Endothelial cell of hepatic sinusoid (primary cell): ENCODE measurements at regions not wholly inside any gene's neighbourhood (a gene's known extent, or its start where the extent isn't known, plus 50 kb on each side); places are given as distances from the start of the nearest gene placed in this dataset.

Experiments used
- in situ Hi-C: cut with HindIII; loops from 2 replicates; pipeline ENCODE4 v1.10.0; 2017; ENCODE audit warnings: low sequenced_read_pairs

DNA sequence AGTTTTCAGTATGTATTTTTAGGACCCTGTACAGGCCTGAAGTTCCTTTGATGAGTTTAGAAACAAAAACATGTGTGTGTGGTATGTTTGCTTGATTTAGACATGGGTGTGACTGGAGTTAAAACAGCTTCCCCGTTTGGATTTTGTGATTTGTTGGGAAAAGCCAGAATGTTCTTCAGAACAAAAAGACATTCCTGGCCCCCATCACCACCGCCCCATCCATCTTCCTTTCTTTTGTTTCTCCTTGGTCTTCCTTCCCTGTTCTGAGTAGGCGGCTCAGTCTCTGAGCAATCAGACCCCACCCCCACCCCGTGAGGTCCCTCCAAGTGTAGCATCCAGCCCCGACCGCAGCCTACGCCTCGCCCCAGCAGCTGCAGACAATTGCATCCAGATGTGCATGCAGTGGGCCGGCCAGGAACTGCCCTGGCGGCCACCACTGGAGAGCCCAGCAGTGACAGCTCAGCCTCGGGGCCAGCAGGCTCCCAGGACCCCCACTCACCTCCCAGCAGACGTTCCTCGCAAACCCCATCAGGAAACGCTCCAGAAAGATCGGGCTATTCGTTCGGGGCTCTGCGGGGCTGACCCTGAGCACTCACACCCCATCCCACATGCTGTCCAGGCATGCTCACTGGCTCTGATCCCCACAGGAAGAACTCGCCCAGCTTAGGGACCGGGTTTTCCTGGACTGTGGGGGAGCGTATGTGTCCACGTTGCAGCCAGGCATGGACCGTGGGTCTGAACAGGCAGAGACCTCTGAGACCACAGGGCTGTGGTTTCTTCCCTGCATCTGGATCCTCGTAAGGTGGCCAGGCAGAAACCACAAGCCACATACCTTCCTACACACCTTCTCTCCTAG is 99.8 kb upstream of the CDH5 start:
- in situ Hi-C loops = no loop called here

DNA sequence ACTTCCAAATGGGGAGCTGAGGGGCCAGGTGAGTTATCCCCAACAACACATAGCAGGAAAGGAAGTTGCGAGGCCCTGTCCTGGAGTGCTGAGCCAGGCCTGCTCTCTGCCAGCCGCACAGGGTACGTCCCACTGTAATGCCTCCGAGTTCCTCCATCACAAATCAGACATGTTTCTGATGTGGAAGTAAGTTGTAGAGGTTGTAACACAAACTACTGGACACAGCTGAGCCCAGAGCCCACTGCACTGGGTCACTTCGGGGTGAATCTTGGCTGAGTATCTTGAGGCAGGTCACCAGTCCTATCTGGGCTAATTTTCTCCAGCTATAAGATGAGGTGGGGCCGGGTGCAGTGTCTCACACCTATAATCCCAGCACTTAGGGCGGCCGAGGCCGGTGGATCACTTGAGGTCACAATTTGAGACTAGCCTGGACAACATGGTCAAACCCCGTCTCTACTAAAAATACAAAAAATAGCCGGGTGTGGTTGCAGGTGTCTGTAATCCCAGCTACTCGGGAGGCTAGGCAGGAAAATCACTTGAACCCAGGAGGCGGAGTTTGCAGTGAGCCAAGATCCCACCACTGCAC is 100.8 kb upstream of the CDH5 start:
- in situ Hi-C loops = no loop called here

DNA sequence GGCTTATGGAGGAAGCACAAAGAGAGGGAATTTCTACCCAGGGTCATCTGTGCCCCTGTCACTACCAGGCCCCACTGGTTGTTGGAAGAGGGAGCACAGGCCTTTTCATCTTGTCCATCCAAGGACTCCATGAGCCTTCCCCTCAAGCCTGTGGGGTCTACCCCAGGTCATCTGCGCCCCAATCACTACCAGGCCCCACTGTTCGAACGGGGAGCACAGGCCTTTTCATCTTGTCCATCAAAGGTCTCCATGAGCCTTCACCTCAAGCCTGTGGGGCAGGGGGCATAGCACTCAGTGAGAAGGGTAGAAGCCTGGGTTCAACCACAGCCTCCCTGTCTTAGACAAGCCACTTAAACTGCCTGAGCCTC is 101.5 kb upstream of the CDH5 start:
- in situ Hi-C loops = no loop called here

DNA sequence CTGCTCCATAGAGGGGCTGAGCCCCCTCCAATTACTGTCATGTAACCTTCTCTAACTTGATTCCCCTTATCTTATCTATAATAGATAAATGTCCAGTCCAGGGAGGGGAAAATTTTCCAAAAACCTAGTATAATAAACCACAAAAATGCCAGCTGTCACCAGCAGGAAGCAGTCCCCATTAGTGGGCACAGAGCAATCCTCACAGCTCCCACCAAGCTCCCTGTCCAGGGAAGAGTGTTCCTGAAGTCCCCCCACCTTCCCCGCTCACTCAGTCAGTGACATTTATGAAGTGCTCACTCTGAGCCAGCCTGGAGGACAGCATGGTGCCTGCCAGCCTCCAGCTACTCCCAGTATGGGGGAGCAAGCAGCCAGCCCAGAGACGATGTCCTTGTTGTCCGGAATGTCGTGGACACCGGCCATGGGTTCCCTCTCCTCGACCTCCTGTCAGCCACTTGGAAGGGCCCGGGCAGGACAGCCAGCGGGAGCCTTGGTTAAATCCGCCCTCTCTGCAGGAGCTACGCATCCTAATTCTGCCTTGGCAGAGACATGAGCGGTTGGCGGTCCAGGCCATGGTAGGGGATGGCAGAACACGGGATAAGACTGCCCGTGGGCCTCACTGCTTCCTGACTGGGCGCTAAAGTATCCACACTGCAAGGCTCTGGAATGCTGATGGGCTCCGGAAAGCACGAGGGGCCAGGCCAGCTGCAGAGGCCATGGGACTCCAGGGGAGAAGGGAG is 102.0 kb upstream of the CDH5 start:
- in situ Hi-C loops = no loop called here

DNA sequence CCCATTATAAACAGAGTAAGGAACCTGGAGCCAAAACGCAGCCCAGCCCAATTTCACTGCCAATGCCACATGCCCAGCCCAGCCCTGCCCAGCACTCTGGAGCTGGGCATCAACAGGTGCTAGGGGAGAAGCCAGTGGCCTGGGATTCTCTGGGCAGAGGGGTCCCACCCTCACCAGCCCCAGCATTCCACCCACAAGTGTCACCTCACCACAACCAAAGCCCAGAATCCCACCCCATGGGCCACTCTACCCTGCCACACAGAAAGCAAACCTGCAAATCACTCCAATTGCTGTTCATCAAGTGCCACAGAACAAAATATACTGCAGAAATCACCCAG is 102.5 kb upstream of the CDH5 start:
- in situ Hi-C loops = no loop called here

DNA sequence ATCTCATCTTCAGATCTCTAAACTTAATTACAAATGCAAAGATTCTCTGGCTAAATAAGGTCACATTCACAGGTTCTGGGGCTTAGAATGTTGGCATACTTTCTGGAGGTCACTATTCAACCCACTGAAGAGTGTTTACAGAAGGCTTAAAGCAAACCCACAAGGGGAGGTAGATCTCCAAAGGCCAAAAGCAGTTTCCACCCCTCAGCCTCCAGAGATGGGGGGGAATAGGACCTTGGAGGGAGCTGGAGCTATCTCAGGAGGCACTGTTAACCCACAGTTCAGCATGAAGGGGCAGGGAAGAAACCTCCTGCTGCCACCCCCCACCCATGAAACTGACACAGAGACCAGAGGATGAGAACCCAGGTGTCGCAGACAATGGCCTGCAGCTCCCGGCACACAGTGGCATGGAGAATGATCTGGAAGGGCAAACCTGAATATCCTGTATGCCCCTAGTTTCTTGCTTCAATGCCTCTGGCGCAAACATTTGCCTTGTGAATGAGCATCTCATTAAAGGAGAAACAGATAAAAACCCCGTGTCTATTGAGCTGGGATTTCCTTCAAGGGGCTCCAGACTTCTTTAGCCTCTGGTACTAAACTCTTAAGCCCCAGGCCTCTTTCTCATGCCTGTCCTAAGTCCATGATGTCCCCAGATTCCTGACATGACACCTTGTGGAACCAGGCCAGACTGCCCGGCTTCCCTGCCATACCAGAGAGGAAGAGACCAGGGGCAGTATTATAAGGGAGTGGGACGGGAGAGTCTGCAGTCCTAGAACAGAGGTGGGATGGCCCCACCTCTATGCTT is 103.1 kb upstream of the CDH5 start:
- in situ Hi-C loops = no loop called here

DNA sequence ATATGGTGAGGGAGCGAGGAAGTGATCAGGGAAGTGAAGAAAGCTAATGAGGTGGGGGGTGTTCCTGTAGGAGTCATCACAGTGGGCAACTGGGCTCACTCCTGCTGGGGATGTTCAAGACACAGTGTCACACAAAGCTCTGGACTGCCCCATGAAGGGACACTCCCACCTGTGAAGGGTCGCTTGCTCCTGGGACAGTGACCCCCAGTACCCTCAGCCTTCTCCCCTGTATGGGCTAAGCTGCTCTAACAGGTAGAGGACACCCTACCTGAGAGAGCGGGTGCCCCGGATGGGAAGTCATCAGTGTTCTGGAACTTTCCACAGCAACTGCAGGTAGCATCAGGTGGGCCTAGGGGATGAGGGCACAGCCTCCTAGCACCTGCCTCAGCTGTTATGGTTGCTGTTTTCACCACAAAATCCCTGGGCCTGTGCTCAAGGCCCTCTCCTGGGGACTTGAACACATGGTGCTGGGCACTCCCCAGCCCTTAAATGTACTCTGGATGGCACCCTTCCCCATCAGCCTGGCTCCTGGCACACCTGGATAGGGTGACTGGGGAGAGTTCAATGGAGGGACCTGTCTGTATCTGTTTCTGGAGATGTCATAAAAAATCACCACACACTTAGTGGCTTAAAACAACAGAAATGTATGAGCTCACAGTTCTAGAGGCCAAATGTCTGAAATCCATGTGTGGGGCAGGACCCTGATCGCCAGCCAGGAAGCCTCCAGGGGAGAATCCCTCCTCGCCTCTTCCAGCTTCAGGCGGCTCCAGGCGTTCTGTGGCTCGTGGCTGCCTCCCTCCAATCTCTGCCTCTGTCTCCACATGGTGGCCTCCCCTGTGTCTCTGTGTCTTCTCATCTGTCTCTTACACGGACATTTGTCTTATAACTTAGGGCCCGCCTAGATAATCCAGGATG is 104.0 kb upstream of the CDH5 start:
- in situ Hi-C loops = no loop called here

DNA sequence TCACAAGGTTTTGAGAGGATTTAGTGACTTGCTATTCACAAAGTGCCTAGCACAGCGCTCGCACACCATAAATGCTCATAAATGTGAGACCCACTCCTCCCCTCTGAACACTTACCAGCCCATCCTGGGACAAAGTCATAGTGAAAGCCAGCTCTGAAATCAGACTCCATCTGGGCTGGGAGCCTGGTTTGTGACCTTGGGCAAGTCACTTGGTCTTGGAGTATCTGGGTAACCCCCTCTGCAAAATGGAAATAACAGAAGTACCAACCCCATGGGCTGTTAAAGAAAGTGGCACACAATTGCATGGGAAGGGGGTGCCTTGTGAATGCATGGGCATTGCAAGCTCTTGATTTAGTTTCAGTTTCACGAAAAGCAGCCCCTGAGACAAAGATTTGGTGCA is 104.7 kb upstream of the CDH5 start:
- in situ Hi-C loops = no loop called here

DNA sequence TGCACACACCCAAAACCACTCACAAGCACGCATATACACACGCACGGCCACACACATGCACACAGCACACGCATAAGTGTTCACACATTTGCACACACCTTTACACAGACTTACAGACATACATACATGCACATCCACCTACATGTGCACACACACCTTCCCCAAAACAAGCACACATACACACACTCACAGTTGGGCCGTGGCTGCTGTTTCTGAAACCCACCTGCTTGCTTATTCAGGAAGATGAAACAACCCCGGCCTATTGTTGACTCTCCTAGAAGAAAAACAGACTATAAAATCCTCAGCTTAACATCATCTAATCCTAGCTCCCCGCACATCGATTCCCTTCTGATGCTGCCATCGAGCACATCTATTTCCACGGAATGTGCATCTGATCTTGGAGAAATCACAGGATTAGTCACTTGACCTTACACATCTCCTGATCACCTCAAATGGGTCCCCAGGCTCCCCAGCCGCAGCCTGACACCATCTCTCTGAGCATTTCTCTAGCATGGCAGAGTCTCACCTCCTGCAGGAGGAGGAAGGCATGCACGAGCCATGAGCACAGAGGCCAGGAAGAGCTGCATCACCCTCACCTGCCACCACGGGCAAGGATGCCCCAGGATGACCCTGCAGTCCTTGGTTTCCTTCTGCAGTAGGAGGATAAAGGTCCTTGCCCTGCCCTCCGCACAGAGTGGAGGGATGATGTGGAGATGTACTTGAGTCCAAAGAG is 105.8 kb upstream of the CDH5 start:
- in situ Hi-C loops = no loop called here

DNA sequence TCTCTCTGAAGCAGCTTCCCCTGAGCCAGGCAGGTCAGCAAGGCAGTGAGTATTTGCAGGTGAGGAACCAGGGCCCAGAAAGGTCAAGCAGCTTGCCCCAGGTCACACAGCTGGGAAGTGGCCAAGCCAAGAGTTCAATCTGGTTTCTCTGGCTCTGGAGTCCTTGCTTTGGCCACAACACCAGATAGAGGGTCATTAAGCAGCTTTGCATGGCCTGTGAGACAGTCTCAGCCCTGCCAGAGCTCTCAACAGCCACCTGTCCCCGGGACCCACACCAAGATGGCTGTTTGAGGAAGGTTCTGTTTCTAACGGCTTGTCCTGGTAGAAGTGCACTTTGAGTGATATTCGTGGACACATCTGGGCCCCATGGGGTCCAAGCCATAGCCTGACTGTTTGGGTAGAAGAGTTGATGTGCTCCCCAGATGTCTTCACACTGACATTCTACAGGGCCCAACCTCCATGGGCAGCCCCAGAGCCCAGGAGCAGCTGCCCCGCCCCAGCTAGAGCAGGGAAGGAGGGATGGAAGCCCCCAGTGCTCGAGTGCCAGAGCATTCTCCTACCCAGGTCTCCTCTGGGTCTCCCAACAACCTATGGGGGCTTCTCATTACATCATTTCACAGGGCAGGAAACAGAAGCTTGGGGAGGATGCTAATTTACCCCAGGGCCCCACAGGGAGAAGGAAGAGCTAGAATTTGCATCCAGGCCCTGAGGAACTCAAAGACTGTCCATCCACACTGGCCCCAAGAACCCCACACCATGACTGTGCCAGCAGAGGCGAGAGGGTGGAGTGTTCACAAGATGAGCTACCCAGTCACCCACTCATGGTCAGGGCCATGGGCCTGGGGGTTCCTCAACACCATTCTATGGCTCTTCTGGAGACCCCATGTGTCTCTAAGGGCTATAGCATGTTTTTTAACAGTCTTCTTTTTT is 107.3 kb upstream of the CDH5 start:
- in situ Hi-C loops = loop anchor here (5.0 kb wide), 2 partner anchors 78 to 107 kb away; no protein-coding TSS in a partner anchor

DNA sequence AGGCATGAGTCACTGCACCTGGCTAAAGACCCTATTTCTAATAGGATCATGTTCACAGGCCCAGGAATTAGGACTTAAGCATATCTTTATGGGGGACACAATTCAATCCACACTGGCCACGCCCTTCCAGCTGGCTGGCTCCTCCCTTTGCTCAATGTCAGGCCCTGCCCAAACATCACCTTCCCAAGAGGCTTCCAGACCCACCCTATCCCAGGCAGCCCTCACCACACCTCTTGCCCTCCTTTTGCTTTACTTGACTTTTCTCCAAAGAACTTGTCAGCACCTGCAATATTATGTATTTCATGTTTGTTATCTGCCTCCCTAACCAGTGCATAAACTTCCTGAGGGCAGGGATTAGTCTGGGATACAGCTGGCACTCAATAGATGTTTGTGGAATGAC is 109.6 kb upstream of the CDH5 start:
- in situ Hi-C loops = loop anchor here (5.0 kb wide), 2 partner anchors 80 to 105 kb away; no protein-coding TSS in a partner anchor

DNA sequence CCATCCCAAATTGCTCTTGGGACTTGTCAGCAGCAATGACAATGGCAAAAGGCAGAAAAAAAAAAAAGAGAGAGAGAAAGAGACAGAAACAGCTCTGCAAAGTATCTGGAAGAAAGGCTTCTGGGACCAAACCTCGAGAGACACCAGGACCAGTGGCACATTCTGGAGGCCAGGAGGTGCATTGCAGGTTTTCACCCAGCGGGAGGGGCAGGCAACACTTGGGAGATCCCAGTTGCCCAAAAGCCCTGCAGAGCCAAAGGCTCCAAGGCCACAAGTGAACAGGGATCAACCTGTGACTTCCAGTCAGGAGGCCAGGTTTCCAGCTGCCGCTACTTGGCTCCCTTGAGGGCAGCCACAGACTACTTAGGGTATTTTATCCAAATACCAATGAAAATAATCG is 110.8 kb upstream of the CDH5 start:
- in situ Hi-C loops = loop anchor here (5.0 kb wide), 2 partner anchors 82 to 103 kb away; no protein-coding TSS in a partner anchor

DNA sequence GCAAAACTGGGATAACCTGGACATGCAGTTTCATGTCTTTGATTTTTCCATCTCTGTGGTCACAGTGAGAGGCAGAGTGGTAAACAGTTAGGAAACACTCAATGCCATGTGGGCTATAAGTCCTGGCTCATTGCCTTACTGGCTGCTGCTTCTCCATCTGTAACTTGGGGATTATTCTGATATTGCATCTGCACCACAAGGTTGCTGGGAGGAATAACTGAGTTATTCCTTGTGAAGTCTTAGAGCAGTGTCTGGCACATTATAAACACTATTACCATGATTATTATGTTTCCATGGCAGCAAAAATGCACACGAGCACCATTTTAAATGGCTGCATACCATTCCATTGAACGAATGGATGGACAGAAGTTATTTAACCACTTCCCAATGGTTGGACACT is 111.7 kb upstream of the CDH5 start:
- in situ Hi-C loops = loop anchor here (5.0 kb wide), 2 partner anchors 83 to 102 kb away; no protein-coding TSS in a partner anchor

DNA sequence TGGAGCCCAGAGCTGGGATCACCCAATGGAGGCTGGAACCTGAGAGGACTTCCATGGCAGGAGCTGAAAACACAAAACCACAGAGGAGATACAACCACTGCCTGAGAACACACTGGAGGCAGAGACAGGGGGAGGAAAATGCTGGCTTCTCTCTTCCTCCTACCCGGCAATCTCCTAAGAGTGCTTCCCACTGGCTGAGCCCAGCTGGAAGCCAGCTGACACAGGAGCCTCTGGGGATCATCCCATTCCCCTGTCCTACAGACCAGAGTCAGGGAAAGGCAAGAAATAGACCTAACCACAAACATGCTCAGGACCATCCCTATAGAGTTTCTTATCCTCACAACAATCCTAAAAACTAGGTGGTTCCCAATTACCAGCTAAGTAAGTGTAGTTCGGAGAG is 112.4 kb upstream of the CDH5 start:
- in situ Hi-C loops = no loop called here

DNA sequence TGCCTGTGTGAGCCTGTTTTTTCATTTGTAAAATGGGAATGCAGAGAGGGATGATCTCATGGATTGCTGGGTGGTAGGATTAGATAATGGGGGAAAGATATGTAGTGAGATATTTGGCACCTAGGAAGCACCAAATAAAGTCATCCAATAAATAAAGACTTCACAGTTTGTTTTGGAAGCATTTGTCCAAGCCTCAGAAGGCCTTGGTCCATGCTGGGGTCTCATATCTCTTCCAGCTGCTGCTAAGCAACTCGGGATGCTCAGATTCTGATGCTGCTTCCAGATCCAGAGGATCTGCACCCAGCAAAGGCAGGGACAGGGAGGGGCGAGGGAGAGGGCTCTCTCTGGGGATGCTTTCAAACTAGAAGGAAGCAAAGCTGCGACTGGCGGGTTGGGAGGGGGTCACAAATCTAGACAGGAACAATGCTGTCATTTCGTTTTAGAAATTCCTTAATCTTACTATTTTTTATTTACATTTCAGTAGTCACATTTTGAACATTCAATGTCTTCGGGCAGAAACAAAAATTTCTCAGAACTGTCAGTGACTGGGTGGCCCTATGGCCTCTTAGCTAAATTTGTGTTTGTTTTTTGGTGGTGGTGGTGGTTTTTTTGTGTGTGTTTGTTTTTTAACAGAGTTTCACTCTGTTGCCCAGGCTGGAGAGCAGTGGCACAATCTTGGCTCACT is 114.9 kb upstream of the CDH5 start:
- in situ Hi-C loops = no loop called here

DNA sequence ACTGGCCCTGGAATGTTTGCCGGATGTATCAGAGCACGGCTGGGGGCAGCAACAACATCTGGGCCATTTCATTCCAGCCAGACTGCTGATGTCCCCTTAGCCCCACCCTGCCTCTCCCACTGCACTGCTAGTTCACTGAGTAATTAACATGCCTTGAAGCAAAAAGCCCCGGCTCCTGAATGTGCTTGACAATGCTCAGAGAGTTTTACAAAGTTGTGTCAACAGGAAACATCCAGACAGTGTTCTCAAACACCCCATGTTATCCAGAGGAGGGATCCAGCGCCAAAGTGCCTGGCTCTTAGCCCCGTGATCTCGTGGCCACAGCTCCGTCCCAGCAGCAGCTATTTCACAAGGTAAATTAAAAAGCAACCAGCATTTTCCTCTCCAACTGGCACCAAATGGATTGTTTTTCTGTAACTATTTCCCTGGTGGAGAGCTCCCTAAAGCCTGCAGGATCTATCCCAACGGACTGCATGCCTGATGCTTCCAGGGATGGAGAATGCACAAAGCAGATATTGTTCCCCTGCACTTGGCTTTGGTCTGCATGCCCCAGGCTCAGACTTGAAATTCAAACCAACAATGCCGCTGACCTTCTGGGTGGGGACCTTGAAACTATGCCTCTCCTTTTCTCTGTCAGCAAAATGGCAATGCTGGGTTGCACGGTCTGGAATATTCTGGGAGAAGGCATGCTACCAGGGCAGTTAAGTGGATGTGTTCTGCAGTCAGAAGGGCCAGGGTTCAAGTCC is 115.6 kb upstream of the CDH5 start:
- in situ Hi-C loops = no loop called here
